ENCODE measurements at regions not wholly inside any gene's neighbourhood (a gene's known extent, or its start where the extent isn't known, plus 50 kb on each side); places are given as distances from the start of the nearest gene placed in this dataset.
"Not testable (repeated sequence)": the region's sequence is repeated elsewhere in the genome, so short reads cannot be mapped to it uniquely, and the experiment has no call there.

DNA sequence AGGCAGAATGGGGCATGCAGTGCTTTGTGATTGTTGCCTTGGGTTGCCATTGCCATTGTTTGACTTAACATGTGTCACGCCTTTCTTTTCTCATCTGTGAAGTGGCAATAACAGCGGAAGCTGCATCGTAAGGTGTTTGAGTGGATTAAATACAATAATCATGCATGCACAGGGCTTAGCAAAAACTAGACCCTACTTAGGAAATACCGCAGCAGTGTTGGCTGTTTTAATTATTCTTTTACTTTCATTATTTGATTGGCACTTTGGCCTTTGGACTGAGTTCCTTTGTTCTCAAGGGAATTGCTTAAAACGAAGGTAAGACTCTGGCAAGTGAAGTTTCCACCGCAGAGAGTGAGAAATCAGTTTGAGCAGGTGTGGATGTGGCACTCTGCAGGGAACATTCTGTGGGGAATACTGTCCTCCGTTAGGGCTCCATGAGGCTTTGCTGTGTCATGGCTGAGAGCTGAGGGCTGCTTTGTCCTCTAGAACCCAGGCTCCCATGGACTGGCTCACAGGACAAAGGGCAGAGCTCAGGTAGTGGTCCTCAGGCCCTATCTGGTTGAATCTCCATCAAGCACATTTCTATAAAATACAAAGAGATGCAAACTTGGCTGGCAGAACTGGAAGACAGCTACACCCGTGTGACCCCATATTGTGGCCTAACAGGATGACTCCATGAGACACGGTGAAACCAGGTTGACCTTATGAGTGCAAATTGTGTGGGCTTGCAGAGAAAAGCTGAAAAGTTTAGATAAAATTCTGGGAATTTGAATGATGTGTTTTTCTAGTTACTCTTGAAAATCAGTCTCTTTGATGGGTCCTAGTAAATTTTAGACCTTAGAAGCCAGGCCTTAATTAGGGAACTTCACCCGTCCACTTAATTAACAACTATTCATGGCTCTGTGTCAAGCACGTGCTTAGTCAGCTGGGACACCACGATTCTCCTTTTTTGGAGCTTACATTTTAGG, 407.2 kb downstream of the KCNRG start:
- no peak overlapping the region for H3K27ac ChIP-seq
- no peak for DNase-seq (ENCODE audit: low read depth, low spot score)

DNA sequence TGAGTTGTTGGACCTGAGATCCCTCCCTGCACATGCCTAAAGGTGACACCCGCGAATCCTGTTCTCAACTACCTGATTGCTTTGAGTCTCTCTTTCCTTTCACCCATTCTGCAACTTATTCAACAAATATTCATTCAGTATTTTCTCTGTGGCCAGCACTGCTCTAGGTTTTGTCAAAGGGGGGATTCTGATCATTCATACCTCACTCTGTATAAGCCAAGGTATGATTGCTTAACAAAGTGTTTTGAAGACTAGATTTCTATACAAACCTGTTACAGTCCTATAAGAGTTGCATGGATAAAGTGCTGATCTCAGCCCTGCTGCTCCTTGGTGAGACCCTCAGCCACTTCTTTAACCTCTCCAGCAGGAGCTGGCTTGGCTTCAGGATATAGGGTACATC, 409.7 kb downstream of the KCNRG start:
- DNase-seq (ENCODE audit: low read depth, low spot score) = no peak
- no peak overlapping the region for H3K27ac ChIP-seq

DNA sequence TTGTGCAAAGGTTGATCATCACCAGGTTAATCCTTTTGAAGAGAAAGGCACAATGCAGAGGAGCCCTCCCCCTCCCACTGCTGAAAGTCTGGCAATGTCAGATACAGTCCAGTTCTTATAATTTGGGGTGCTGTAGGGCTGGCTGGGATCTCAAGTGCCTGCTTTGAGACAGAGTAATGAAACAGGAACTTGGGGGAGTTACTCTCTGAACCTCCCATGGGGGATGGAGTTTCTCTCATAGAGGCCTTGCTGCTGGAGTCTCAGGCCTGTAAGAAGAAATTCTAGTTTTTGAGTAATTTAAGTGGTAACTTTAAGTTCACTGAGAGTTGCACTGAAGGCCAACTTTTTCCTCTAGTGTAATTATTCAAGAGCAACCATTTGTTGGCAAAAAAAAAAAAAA, 410.5 kb downstream of the KCNRG start:
- no peak overlapping the region for H3K27ac ChIP-seq
- DNase-seq (ENCODE audit: low read depth, low spot score) = no peak

DNA sequence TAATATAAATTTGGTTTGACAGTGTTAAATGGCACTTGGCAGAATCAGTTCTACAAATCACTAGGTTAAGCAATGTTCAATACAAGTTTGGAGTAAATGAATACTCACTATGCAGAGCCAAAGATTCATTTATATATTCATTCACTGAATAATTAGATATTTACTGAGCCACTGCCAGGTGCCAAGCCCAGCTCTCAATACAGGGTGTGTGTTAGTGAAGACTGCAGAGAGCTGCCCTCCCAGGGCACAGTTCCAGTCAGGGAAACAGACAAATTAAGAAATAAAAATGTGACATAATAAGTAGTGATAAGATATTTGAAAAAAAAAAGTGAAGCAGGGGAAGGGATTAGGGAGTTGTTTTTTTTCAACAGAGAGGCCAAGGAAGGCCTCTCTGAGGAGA, 411.7 kb downstream of the KCNRG start:
- DNase-seq (ENCODE audit: low read depth, low spot score) = no peak
- no peak overlapping the region for H3K27ac ChIP-seq

- H3K27ac ChIP-seq; DNase-seq (ENCODE audit: low read depth, low spot score): not testable (repeated sequence)
These were observed 412.3 kb downstream of the KCNRG start for GRCh38 chr13:50427511-50427910.

DNA sequence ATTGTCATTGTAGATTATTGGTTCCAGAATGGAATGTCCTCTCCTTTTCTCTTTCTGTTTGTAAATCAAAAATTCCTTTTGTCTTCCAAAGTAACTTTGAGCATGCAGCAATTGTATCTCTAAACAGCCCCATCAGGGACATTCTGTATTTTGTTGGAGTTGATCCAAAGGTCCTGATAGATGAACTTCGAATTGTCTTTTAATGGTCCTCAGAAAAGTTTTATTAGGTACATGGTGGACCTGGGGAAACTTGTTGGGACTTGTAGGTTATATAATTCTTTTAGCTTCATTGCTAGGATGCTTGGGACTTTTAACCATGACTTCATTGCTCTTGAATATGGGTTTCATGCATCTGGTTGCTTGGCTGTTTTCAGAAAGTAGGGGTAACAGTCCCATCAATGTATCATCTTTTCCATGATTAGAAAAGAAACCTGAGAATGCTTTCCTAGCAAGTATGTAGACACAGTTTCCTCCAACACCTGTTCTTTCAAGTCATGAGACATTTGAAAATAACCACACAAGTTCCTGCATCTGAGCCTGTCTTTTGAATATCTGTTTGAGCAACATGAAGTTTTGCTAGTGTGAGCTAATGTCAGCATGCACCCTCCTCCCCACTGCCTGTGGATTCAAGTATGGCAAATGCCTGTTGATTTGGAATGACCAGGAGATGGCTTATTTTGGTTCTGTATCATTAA, 413.1 kb downstream of the KCNRG start:
- no peak overlapping the region for H3K27ac ChIP-seq
- no peak for DNase-seq (ENCODE audit: low read depth, low spot score)

- no peak for DNase-seq (ENCODE audit: low read depth, low spot score)
- H3K27ac ChIP-seq = no peak overlapping the region
These were observed 408.5 kb downstream of the DLEU7 start for GRCh38 chr13:50435011-50435410.

- H3K27ac ChIP-seq = no peak overlapping the region
- no peak for DNase-seq (ENCODE audit: low read depth, low spot score)
These were observed 406.2 kb downstream of the DLEU7 start for GRCh38 chr13:50437252-50437651.

DNA sequence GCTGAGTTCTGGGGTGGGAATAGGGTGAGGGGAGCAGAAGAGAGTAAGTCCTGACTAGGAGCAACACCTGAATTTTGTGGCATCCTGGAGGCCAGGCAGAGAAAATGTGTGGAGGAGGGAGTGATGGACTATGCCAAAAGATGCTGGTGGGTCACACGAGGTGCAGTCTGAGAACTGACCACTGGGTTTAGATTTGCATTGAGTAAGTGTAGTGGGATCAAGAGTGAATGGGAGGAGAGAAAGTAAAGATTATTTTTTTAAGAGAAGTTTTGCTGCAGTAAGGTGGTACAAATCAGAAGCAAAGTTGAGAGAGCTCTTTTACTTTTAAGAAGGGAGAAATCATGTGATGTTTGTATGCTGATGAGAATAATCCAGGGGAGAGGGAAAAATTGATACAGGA, 405.1 kb downstream of the DLEU7 start:
- no peak overlapping the region for H3K27ac ChIP-seq
- DNase-seq (ENCODE audit: low read depth, low spot score) = no peak

DNA sequence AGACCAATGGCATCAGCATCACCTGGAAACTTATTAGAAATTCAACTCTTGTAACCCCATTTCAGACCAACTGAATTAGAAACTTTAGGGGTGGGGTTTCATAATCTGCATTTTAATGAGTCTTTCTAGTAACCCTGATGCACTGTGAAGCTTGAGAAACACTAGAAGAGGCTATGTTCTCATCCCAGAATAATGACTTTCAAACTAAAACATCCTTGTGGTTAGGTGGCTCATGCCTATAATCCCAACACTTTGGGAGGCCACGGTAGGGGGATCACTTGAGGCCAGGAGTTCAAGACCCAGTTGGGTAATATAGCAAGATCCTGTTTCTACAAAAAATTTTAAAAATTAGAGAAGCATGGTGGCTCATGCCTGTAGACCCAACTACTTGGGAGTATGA, 402.4 kb downstream of the DLEU7 start:
- no peak overlapping the region for H3K27ac ChIP-seq
- no peak for DNase-seq (ENCODE audit: low read depth, low spot score)

DNA sequence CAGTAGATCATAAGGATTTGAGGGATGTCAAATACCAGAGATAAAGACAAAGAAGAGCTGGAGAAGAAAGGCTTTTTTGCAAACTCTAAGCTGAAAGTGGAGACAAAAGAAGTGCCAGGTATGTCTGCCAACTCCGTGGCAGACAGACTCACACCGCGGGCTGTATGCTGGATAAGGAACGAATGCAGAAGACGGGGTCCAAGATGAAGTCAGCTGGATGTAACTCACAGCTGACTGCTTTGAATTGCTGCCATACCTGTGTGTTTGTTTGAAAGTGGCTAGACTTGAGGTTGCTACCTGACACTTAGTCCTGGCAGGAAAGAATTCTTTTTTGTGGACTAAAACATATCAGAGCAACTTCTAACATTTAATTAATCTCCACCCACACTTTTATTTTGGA, 398.8 kb downstream of the DLEU7 start:
- no peak overlapping the region for H3K27ac ChIP-seq
- DNase-seq (ENCODE audit: low read depth, low spot score) = no peak

GRCh38 chr13:50446611-50447010, 396.9 kb downstream of the DLEU7 start:
- no peak for DNase-seq (ENCODE audit: low read depth, low spot score)

GRCh38 chr13:50448535-50448998, 394.9 kb downstream of the DLEU7 start:
- peak; percentile 50 for DNase-seq (ENCODE audit: low read depth, low spot score)
- peak overlapping the region; percentile 35 for H3K27ac ChIP-seq

More at GRCh38 chr13:50446611-50447010, 396.9 kb downstream of the DLEU7 start:
- no peak overlapping the region for H3K27ac ChIP-seq

- H3K27ac ChIP-seq = peak overlapping the region; percentile 35
- DNase-seq (ENCODE audit: low read depth, low spot score) = no peak
These were observed 394.0 kb downstream of the DLEU7 start for GRCh38 chr13:50449465-50449864.

- no peak for DNase-seq (ENCODE audit: low read depth, low spot score)
- no peak overlapping the region for H3K27ac ChIP-seq
These were observed 393.2 kb downstream of the DLEU7 start for GRCh38 chr13:50450279-50450678.

- no peak for DNase-seq (ENCODE audit: low read depth, low spot score)
These were observed 391.9 kb downstream of the DLEU7 start for GRCh38 chr13:50451609-50452008.

DNA sequence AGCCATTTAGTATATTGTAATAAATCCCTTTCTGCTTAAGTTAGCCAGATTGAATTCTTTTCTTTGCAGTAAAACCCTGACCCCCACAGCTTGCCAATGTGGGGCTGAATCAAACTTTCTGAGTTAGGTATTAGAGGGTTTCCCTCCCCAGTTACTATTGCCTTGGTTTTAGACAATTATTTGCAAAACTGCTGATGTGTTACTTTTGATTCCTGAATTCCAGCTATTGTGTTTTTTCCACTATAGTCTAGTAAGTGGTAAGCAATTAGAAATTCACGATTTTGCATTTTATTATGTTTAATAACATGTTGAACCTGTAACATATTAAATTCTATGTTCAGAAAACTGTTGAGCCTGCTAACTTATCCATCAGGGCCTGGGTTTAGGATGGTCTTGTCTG, 391.5 kb downstream of the DLEU7 start:
- no peak overlapping the region for H3K27ac ChIP-seq
- no peak for DNase-seq (ENCODE audit: low read depth, low spot score)

More at GRCh38 chr13:50451609-50452008, 391.9 kb downstream of the DLEU7 start:
- no peak overlapping the region for H3K27ac ChIP-seq

- no peak overlapping the region for H3K27ac ChIP-seq
- DNase-seq (ENCODE audit: low read depth, low spot score) = no peak
These were observed 390.7 kb downstream of the DLEU7 start for GRCh38 chr13:50452756-50453155.

GRCh38 chr13:50453188-50453587, 390.3 kb downstream of the DLEU7 start:
- no peak overlapping the region for H3K27ac ChIP-seq
- no peak for DNase-seq (ENCODE audit: low read depth, low spot score)

DNA sequence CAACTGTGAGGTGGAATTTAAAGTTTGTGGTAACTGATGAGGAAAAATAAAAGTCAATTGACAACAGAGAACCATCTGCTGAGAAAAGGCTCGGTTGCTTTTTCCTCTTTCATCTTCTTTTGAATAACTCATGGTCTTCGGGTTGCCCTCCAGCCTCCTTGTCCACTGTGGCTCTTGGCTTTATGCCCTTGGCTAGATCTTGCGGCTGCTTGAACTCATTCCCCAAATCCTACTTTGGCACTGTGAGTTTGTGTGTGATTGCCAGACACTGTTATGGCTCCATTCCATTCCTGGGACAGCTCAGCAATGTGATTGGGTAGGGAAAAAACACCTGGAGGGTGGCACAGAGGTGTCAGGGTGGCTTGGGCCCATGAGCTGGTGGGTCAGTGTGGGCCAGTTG, 387.4 kb downstream of the DLEU7 start:
- no peak for DNase-seq (ENCODE audit: low read depth, low spot score)
- H3K27ac ChIP-seq = no peak overlapping the region

Measured in epithelial cell of prostate (primary cell).